Activated naive CD8-positive, alpha-beta T cell (primary cell): ENCODE measurements at regions not wholly inside any gene's neighbourhood (a gene's known extent, or its start where the extent isn't known, plus 50 kb on each side); places are given as distances from the start of the nearest gene placed in this dataset.

Experiments
- H3K27ac Mint-ChIP-seq: one replicate; pipeline ENCODE4 v1.8.0; 2021; ENCODE audit warnings: mixed read lengths
- H3K27me3 Mint-ChIP-seq: one replicate; pipeline ENCODE4 v1.8.0; 2021; ENCODE audit warnings: mixed read lengths
- H3K36me3 Mint-ChIP-seq: one replicate; pipeline ENCODE4 v1.8.0; 2021; ENCODE audit warnings: mixed read lengths
- H3K4me1 Mint-ChIP-seq: one replicate; pipeline ENCODE4 v1.8.0; 2021; ENCODE audit warnings: low read depth, mixed read lengths
- H3K4me3 Mint-ChIP-seq: one replicate; pipeline ENCODE4 v1.8.0; 2021; ENCODE audit warnings: mild to moderate bottlenecking, mixed read lengths
- H3K9me3 Mint-ChIP-seq: one replicate; pipeline ENCODE4 v1.8.0; 2021; ENCODE audit warnings: low read depth, mixed read lengths

DNA sequence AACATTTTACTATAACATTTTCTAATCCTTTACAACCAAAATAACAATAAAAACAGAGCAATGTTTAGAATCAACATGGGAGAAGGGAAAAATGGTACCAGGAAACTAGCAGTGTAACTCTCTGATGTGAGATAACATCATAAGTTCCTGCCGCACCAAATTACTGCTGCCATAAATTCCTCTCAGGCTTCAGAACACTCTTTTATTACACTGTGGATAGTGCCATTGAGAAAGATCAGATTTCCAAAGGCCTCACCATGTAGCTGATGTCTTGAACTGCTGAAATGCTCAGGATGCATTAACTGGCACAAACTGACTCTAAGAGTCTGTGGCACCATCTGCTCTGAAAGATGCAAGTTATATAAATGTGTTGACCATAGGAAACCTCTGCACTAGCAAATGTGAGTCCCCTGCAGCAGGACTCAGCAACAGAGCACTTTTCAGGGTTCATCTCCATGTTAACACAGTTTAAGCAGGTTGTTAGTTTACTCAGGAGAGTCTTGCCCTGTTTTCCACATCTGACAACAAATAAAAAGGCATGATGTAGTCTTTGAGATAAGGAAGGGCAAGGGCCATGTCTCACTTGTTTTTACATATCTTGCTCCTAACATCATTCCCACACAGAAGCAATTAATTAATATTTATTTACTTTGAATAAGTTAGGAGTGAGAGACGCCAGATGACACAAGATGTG lies 218.1 kb downstream of the CETN3 start:
- Mint-ChIP-seq H3K9me3 (no peaks in the 10 kb centered on the region), H3K27me3 (peaks cover 5% of the 10 kb centered on the region), H3K4me1 (no peaks in the 10 kb centered on the region), H3K27ac (no peak overlapping the region), H3K36me3 (no peaks in the 10 kb centered on the region), H3K4me3 (no peak overlapping the region)

DNA sequence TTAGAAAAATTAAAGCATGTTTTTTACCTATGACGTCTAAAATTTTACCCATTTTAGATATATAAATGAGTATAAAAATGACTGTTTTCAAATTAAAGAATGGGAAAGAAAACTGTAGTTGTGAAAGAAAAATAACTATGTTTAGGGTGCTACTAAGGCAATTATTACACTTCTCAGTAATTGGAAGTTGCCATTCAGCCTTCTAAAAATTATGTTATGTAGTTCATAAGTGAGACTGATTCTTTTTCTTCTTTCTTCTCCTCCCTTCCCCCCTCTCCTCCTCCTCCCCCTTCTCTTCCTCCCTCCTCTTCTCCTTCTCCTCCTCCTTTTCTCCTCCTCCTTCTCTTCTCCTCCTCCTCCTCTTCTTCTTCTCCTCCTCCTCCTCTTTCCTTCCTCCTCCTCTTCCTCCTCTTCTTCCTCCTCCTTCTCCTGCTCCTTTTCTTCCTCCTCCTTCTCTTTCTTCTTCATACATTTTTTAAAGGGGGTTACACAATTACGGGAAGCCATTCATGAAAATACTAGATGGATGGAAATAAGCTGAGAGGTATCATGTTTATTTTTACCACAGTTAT lies 223.6 kb downstream of the CETN3 start:
- no peak overlapping the region for H3K27ac Mint-ChIP-seq
- no peak overlapping the region for H3K4me3 Mint-ChIP-seq
- no peaks in the 10 kb centered on the region for H3K4me1 Mint-ChIP-seq

DNA sequence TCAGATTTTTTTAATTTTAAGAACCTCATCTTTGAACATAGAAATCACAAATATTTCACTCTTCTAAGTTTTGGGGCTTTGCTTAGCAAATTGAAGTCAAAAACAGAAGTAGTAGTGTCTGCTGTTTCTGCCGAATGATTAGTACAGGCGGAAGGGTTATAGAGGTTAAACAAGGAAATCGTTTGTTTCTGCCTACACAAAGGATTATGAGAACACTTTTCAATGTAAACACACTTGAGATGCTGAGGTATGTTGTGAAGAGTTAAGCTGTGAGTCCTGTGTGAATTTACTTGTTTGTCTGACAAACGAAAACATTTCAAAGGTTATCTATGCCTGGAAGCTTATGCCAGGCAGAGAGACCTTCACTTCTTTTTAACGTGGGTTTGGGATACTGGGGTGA lies 224.8 kb downstream of the CETN3 start:
- H3K4me3 Mint-ChIP-seq = no peak overlapping the region
- H3K36me3 Mint-ChIP-seq = no peaks in the 10 kb centered on the region
- H3K9me3 Mint-ChIP-seq = no peaks in the 10 kb centered on the region
- peaks cover 9% of the 10 kb centered on the region for H3K27me3 Mint-ChIP-seq
- H3K4me1 Mint-ChIP-seq = no peaks in the 10 kb centered on the region
- H3K27ac Mint-ChIP-seq = no peak overlapping the region

More for the DNA sequence above, 223.6 kb downstream of the CETN3 start:
- Mint-ChIP-seq H3K36me3 (no peaks in the 10 kb centered on the region), H3K27me3 (peaks cover 9% of the 10 kb centered on the region), H3K9me3 (no peaks in the 10 kb centered on the region)

DNA sequence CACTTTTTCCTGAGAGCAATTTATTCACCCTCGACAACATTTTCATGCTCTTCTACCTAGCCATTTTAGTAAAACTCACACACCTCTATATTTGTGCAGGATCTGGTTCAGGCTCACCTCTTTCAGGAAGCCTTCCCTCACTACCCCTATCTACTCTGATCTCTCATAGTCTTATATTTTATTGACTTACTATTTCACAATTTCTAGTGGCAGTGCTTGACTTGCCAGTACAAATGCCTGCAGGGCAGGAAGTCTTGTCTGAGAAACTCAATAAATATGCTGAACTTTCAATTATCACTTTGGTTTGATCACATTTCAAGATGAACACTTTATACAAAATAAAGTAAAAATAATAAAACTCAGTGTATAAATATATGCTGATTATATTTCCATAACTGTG lies 226.8 kb downstream of the CETN3 start:
- Mint-ChIP-seq H3K27ac (no peak overlapping the region), H3K27me3 (peaks cover 4% of the 10 kb centered on the region), H3K36me3 (no peaks in the 10 kb centered on the region), H3K4me1 (no peaks in the 10 kb centered on the region), H3K9me3 (no peaks in the 10 kb centered on the region), H3K4me3 (no peak overlapping the region)

DNA sequence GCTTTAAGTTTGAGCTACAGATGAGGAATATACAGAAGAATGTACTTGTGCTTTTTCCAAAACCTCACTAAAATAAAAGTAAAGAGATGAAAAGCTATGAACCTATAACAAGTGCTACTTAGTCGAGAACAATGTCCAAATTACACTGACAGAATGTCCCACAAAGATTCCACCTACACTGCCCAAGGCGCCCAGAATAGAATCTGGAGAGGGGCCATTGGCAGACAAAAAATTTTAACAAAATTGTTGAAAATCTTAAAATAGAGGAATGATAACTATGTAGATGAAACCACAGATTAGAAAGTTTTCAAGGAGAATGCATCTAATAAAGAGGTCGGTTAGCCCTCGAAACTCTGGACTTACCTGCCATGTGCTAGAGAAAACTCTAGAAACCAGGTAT lies 235.3 kb downstream of the CETN3 start:
- Mint-ChIP-seq H3K36me3 (no peaks in the 10 kb centered on the region), H3K27ac (no peak overlapping the region), H3K4me3 (no peak overlapping the region), H3K9me3 (no peaks in the 10 kb centered on the region), H3K27me3 (no peaks in the 10 kb centered on the region), H3K4me1 (no peaks in the 10 kb centered on the region)

DNA sequence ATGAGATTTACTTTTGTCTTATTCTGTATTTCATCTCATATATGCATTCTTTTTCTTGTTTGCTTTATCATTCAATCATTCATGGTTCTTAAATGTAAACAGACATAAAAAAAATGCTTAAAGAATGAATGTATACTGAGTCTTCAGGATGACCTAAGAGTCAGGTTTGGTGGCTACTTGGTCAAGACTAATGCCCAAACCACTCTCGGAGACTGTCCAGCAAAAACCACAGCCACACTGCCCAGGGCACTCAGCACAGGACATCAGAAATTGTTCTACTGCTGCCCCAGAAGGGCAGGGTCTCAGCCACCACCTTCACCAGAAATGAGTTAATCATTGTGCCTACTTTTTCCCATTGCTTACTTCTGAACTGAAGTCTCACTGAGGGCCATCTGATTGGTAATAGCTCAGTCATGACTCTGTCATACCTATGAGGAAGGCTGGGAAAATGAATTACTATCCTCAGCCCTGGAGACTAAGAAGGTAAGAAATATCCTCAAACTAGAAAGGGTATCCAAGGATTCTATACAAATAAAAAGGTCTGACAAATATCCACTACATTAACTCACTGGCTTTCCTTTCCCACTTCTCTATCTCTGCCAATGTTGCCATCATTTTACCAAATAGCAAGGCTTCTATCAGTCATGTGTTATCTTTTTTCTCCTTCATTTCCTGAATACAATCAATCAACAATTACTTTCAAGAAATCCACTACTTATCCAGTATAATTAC lies 236.1 kb downstream of the CETN3 start:
- no peak overlapping the region for H3K27ac Mint-ChIP-seq
- H3K4me1 Mint-ChIP-seq = no peaks in the 10 kb centered on the region
- H3K27me3 Mint-ChIP-seq = no peaks in the 10 kb centered on the region
- no peak overlapping the region for H3K4me3 Mint-ChIP-seq
- no peaks in the 10 kb centered on the region for H3K36me3 Mint-ChIP-seq
- no peaks in the 10 kb centered on the region for H3K9me3 Mint-ChIP-seq

GRCh38 chr5:90171466-90171865 lies 238.1 kb downstream of the CETN3 start:
- no peaks in the 10 kb centered on the region for H3K36me3 Mint-ChIP-seq
- no peaks in the 10 kb centered on the region for H3K4me1 Mint-ChIP-seq

DNA sequence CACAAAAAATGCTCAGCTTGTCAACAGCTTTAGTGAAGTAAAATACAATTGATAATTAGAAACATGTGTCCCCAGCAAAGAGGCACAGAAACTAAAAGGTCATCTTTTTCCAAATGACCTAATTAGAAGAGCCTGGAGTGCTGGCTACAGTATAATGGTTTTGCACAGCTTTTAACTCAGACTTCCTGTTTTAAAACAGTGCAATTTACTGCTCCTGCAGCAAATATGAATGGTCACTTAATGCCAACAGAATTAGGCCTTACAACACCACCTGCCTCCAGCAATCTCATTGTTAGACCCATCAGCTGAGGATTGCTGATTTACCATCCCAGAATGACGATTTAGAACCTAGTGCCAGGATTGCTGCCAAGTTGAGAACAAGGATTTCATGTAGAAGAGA lies 239.3 kb downstream of the CETN3 start:
- Mint-ChIP-seq H3K27me3 (no peaks in the 10 kb centered on the region), H3K4me3 (no peak overlapping the region), H3K27ac (no peak overlapping the region), H3K4me1 (no peaks in the 10 kb centered on the region), H3K36me3 (no peaks in the 10 kb centered on the region), H3K9me3 (no peaks in the 10 kb centered on the region)

More at GRCh38 chr5:90171466-90171865, 238.1 kb downstream of the CETN3 start:
- Mint-ChIP-seq H3K27ac (no peak overlapping the region), H3K27me3 (no peaks in the 10 kb centered on the region), H3K4me3 (no peak overlapping the region), H3K9me3 (no peaks in the 10 kb centered on the region)

DNA sequence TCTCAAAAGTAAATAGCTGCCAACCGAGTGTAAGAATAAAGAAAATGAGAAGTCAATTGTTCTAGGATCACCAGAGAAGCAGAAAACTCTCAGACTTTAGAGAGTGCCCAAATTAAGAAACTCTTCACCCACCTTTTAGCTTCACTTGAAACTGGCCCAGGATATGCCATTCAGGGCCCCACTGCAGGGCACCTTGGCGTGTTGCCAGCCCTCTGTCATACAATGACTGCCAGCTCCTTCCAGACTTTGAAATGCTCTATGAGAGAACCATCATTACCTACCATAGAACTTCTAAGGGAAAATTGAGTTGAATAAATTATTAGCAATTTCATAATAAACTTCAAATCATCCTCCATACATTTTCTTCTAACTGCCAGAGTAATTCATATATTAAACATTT lies 240.5 kb downstream of the CETN3 start:
- Mint-ChIP-seq H3K4me3 (no peak overlapping the region), H3K27ac (no peak overlapping the region), H3K4me1 (no peaks in the 10 kb centered on the region), H3K36me3 (no peaks in the 10 kb centered on the region), H3K9me3 (no peaks in the 10 kb centered on the region), H3K27me3 (no peaks in the 10 kb centered on the region)

DNA sequence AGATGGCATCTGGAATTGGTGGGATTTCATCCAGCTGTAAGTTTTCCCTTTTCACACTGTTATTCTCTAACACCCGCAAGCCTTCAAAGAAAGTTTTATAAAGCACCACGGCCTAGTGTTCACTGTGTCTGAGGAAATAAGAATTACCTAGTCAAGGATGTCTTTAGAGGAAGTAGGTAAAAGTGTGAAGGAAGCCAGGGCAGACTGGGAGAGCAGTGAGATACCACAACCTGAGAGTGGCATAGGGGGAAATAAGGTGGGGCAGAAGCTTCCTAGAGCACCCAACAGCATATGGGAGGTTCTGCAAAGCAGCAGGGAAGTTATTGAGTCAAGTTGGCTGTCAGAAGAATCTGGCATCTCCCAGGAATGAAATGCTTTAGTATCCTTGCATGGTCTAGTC lies 241.2 kb downstream of the CETN3 start:
- Mint-ChIP-seq H3K27ac (no peak overlapping the region), H3K27me3 (no peaks in the 10 kb centered on the region), H3K4me3 (no peak overlapping the region), H3K36me3 (no peaks in the 10 kb centered on the region), H3K4me1 (no peaks in the 10 kb centered on the region), H3K9me3 (no peaks in the 10 kb centered on the region)

DNA sequence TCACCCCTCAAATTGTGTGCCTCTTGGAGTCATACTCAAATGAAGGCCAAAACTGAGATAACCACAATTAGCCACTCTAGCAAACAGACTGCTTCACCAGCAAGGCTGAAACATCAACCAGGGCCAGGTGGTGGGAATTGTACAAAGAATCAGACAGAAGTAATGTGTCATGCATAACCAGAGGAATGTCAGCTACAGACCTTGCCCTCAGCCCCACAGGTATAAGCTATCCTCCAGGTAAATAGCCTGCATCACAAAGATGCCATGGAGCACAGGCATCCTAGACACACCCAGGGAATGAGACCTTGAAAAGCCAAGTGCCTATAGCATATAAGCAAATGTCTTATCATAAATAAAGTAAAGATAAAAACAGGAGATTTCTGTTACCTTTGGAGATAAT lies 242.7 kb downstream of the CETN3 start:
- no peaks in the 10 kb centered on the region for H3K27me3 Mint-ChIP-seq
- no peaks in the 10 kb centered on the region for H3K36me3 Mint-ChIP-seq
- H3K4me3 Mint-ChIP-seq = no peak overlapping the region
- H3K4me1 Mint-ChIP-seq = no peaks in the 10 kb centered on the region
- H3K9me3 Mint-ChIP-seq = no peaks in the 10 kb centered on the region
- H3K27ac Mint-ChIP-seq = no peak overlapping the region

DNA sequence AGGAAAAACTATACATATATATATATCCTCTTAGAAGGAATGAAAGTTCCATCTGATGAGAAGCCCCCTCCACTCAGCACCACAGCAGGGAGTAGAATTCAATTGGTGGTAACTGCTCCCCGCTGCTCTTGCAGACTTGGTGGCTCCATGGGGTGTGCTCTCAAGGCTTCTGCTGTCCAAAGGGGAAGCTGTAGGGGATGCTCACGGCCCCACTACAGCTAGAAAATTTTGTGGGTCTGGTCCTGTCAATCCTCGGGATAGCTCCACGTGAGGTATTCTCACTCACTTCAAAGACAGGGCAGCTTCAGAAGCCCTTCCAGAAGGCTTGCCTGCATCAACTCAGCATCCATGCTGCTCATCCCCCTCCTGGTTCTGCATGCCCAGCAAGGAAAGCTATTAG lies 247.2 kb downstream of the CETN3 start:
- Mint-ChIP-seq H3K36me3 (no peaks in the 10 kb centered on the region), H3K27ac (no peak overlapping the region), H3K4me3 (no peak overlapping the region), H3K4me1 (no peaks in the 10 kb centered on the region), H3K9me3 (no peaks in the 10 kb centered on the region), H3K27me3 (no peaks in the 10 kb centered on the region)

GRCh38 chr5:90161414-90161813 lies 248.1 kb downstream of the CETN3 start:
- H3K36me3 Mint-ChIP-seq = no peaks in the 10 kb centered on the region
- H3K4me3 Mint-ChIP-seq = no peak overlapping the region
- H3K27me3 Mint-ChIP-seq = no peaks in the 10 kb centered on the region
- H3K9me3 Mint-ChIP-seq = no peaks in the 10 kb centered on the region
- H3K4me1 Mint-ChIP-seq = no peaks in the 10 kb centered on the region
- no peak overlapping the region for H3K27ac Mint-ChIP-seq

- Mint-ChIP-seq H3K4me1 (no peaks in the 10 kb centered on the region), H3K4me3 (no peak overlapping the region), H3K27me3 (no peaks in the 10 kb centered on the region), H3K27ac (no peak overlapping the region), H3K9me3 (no peaks in the 10 kb centered on the region), H3K36me3 (no peaks in the 10 kb centered on the region)
Observed at GRCh38 chr5:90158131-90158530, 251.4 kb downstream of the CETN3 start.

GRCh38 chr5:90153031-90153430 lies 256.5 kb downstream of the CETN3 start:
- Mint-ChIP-seq H3K27me3 (no peaks in the 10 kb centered on the region), H3K4me3 (no peak overlapping the region), H3K36me3 (no peaks in the 10 kb centered on the region), H3K9me3 (no peaks in the 10 kb centered on the region), H3K27ac (no peak overlapping the region), H3K4me1 (no peaks in the 10 kb centered on the region)
